SK-N-MC (cell line): ENCODE measurements at regions not wholly inside any gene's neighbourhood (a gene's known extent, or its start where the extent isn't known, plus 50 kb on each side); places are given as distances from the start of the nearest gene placed in this dataset.

ENCODE experiments used
- EZH2 ChIP-seq: fragments of 200-600 bp; sonication (generic); IDR thresholded peaks from one replicate; pipeline ENCODE4 v1.6.1; 2017; ENCODE audit warnings: antibody characterized with exemption
- FOXP2 ChIP-seq: optimal IDR thresholded peaks from 2 replicates; pipeline ENCODE3; 2011; ENCODE audit warnings: mild to moderate bottlenecking, moderate library complexity; ENCODE audit not compliant: insufficient read depth; ENCODE audit errors: extremely low read length, control extremely low read depth
- POLR2AphosphoS5 ChIP-seq: IDR thresholded peaks from 2 replicates; pipeline ENCODE4 v1.6.1; 2012; ENCODE audit warnings: mild to moderate bottlenecking, low read depth, low read length, borderline replicate concordance

- TF ChIP-seq EZH2 (no peak), POLR2AphosphoS5 (no peak), FOXP2 (no peak)
Observed at GRCh38 chr14:71863766-71864165, 68.5 kb upstream of the RGS6 start.
